Spleen (tissue), 7 donors: ENCODE measurements at regions not wholly inside any gene's neighbourhood (a gene's known extent, or its start where the extent isn't known, plus 50 kb on each side); places are given as distances from the start of the nearest gene placed in this dataset.

Experiments used
- POLR2AphosphoS5 ChIP-seq, 3 donors: sonication (generic); formaldehyde crosslinking; IDR thresholded peaks; one replicate each; pipeline ENCODE4 v1.5.1; 2017; ENCODE audit warnings: antibody characterized with exemption in 3 of 3
- TF ChIP-seq, protein P1 (sequence below), 11 experiments: fragments of 200-600 bp in 7 of 11; fragments of 450-650 bp in 4 of 11; sonication (generic) in 4 of 11; IDR thresholded peaks in 8 of 11; conservative IDR thresholded peaks in 3 of 11; 1 replicate in 7 of 11; 2 replicates in 4 of 11; pipeline versions ENCODE4 v1.4.0 to v1.8.0; 2016 to 2021; ENCODE audit warnings: antibody characterized with exemption in 11 of 11, inconsistent platforms in 4 of 11, mild to moderate bottlenecking in 1 of 11
- donor health status: DM: no; HTN: no; CAD: no; lungs with moderate emphysema.
- donor health status: DM: no; HTN: no; CAD: no.
- donor health status: DM: no; HTN: no; CAD: no.

DNA sequence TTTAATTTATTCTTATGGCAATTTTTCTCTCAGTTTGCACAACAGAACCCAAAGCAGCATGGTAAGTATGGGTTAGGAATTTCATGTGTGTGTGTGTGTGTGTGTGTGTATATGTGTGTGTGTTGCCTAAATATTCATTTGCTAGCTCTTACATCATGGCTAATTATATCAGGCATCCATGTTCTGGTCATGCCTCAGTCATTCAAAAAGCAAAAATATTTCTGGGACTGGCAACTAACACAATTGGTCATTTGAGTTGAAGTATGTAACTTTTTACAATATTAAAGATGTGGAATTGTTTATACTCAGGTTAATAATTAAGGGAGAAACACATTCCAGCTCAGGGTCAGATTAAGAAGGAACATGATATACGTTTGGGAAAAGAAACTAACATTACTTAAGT lies 67.6 kb upstream of the PHYHIPL start:
- no peak for TF ChIP-seq POLR2AphosphoS5 (IDR thresholded peaks at IDR 0.05)
- TF ChIP-seq, protein P1, sequence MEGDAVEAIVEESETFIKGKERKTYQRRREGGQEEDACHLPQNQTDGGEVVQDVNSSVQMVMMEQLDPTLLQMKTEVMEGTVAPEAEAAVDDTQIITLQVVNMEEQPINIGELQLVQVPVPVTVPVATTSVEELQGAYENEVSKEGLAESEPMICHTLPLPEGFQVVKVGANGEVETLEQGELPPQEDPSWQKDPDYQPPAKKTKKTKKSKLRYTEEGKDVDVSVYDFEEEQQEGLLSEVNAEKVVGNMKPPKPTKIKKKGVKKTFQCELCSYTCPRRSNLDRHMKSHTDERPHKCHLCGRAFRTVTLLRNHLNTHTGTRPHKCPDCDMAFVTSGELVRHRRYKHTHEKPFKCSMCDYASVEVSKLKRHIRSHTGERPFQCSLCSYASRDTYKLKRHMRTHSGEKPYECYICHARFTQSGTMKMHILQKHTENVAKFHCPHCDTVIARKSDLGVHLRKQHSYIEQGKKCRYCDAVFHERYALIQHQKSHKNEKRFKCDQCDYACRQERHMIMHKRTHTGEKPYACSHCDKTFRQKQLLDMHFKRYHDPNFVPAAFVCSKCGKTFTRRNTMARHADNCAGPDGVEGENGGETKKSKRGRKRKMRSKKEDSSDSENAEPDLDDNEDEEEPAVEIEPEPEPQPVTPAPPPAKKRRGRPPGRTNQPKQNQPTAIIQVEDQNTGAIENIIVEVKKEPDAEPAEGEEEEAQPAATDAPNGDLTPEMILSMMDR (IDR thresholded peaks at IDR 0.05 in 8 of 11, conservative IDR thresholded peaks at IDR 0.05 in 3 of 11) = no peak
